IgD-negative memory B cell (primary cell): ENCODE measurements at regions not wholly inside any gene's neighbourhood (a gene's known extent, or its start where the extent isn't known, plus 50 kb on each side); places are given as distances from the start of the nearest gene placed in this dataset.
"Not testable (repeated sequence)": the region's sequence is repeated elsewhere in the genome, so short reads cannot be mapped to it uniquely, and the experiment has no call there.

Source experiments
- H3K27ac Mint-ChIP-seq, 3 donors: one replicate each; pipeline ENCODE4 v1.8.0; 2020 to 2022; ENCODE audit warnings: mild to moderate bottlenecking in 3 of 3, mixed read lengths in 3 of 3, moderate library complexity in 1 of 3
- H3K27me3 Mint-ChIP-seq: one replicate; pipeline ENCODE4 v1.8.0; 2021; ENCODE audit warnings: mixed read lengths
- H3K36me3 Mint-ChIP-seq: one replicate; pipeline ENCODE4 v1.8.0; 2020; ENCODE audit warnings: mild to moderate bottlenecking, mixed read lengths
- H3K4me1 Mint-ChIP-seq, 3 donors: one replicate each; pipeline ENCODE4 v1.8.0; 2020 to 2022; ENCODE audit warnings: mixed read lengths in 3 of 3, mild to moderate bottlenecking in 1 of 3
- H3K4me3 Mint-ChIP-seq, 4 donors: one replicate each; pipeline ENCODE4 v1.8.0; 2020 to 2022; ENCODE audit warnings: mild to moderate bottlenecking in 4 of 4, mixed read lengths in 4 of 4, moderate library complexity in 3 of 4
- H3K9me3 Mint-ChIP-seq, 3 donors: one replicate each; pipeline ENCODE4 v1.8.0; 2020 to 2021; ENCODE audit warnings: mixed read lengths in 3 of 3, mild to moderate bottlenecking in 1 of 3

DNA sequence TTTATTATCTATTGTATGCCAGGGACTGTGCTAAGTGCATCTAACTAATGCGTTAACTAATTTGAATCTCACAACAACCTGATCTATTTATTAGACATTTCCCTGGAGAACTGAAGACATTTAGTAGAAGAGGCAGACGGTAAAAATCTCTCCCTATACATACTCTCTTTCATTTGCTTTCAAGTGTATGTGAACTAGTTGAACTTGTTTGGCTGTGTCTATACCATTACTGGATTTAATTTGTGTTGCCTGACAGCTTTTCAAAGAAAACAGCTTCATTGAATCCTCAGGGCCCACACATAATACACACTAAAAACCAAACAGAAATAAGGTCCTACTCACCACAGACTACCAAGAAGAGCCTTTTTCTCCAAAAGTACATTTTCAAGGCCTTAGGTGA is 133.6 kb upstream of the NR3C1 start:
- H3K36me3 Mint-ChIP-seq, result no peaks in the 10 kb centered on the region
- no peaks in the 10 kb centered on the region for H3K4me1 Mint-ChIP-seq
- H3K4me3 Mint-ChIP-seq, result no peak overlapping the region
- H3K27me3 Mint-ChIP-seq, result no peaks in the 10 kb centered on the region
- peaks cover 2 to 4% (median 3%) of the 10 kb centered on the region in 3 donors for H3K9me3 Mint-ChIP-seq
- H3K27ac Mint-ChIP-seq, result no peak overlapping the region

DNA sequence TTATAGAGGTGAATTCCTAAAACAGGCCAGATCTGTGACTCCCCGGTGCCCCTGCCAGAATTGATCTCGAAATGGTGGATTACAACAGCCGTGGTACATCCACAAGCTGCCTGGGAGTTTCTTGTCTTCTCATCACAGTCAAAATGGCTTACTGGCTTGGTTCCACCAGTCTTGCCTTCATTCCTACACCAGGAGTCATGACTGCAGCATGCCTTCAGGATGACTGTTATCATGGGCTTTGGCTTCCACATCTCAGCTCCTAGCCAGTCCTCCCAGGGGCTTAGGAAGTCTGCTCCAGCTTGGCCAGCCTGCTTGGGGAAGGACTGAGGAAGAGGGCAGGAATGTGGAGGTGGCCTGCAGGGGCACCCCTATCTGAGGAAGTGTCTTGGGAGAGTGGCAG is 132.9 kb upstream of the NR3C1 start:
- Mint-ChIP-seq H3K4me3 (no peak overlapping the region), H3K4me1 (no peaks in the 10 kb centered on the region), H3K36me3 (no peaks in the 10 kb centered on the region), H3K27ac (no peak overlapping the region), H3K27me3 (no peaks in the 10 kb centered on the region), H3K9me3 (peaks cover 2 to 4% (median 3%) of the 10 kb centered on the region in 3 donors)

DNA sequence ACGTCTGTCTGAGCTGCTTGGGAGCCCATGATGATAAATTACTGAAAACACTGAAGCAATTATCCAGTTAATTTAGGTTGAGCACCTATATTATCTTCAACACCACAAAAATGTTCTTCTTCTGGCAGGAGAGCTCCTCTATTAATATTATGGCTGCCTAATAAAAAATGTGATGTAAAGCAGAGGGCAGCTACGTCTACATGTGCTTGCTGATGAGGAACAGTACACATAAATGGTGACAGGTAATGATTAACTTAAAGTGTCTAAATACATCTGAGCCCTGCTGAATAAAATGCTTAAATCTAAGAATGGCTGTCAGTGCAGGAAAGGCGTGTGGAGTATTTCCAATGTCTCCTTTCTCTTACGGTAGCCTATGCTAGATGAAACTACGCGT is 131.3 kb upstream of the NR3C1 start:
- Mint-ChIP-seq H3K27ac (no peak overlapping the region), H3K36me3 (no peaks in the 10 kb centered on the region), H3K9me3 (peaks cover 2 to 4% (median 3%) of the 10 kb centered on the region in 3 donors), H3K4me1 (no peaks in the 10 kb centered on the region), H3K27me3 (no peaks in the 10 kb centered on the region), H3K4me3 (no peak overlapping the region)

- H3K27me3 Mint-ChIP-seq, result no peaks in the 10 kb centered on the region
- H3K4me1 Mint-ChIP-seq, result no peaks in the 10 kb centered on the region
- no peak overlapping the region for H3K27ac Mint-ChIP-seq
- peaks cover 0 to 3% (median 2%) of the 10 kb centered on the region in 3 donors for H3K9me3 Mint-ChIP-seq
- H3K4me3 Mint-ChIP-seq, result no peak overlapping the region
- H3K36me3 Mint-ChIP-seq, result no peaks in the 10 kb centered on the region
Measured at GRCh38 chr5:143533978-143534760, 130.7 kb upstream of the NR3C1 start.

GRCh38 chr5:143533475-143533874 is 130.0 kb upstream of the NR3C1 start:
- H3K4me3 Mint-ChIP-seq, result no peak overlapping the region
- no peak overlapping the region for H3K27ac Mint-ChIP-seq

DNA sequence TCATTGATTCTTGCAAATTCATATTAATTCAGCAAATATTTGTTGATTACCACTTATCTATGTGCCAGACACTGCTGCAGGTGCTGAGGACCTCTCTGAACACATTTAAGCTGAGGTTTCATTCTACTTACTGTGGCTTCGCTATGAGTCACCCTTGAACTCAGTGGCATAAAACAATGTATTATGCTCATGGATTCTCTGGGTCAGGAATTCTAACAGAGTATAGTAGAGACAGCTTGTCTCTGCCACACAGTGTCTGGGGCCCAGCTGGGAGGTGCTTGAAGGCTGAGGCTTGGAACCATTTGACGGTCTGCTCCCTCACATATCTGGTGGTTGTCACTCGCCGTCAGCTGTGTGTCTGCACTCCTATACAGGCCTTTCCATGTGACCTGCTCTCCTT is 124.3 kb upstream of the NR3C1 start:
- no peaks in the 10 kb centered on the region for H3K4me1 Mint-ChIP-seq
- no peak overlapping the region for H3K4me3 Mint-ChIP-seq
- H3K9me3 Mint-ChIP-seq, result peaks cover 0 to 3% (median 0%) of the 10 kb centered on the region in 3 donors
- no peak overlapping the region for H3K27ac Mint-ChIP-seq
- H3K36me3 Mint-ChIP-seq, result no peaks in the 10 kb centered on the region
- H3K27me3 Mint-ChIP-seq, result no peaks in the 10 kb centered on the region

More at GRCh38 chr5:143533475-143533874, 130.0 kb upstream of the NR3C1 start:
- Mint-ChIP-seq H3K36me3 (no peaks in the 10 kb centered on the region), H3K27me3 (no peaks in the 10 kb centered on the region), H3K9me3 (peaks cover 0 to 3% (median 2%) of the 10 kb centered on the region in 3 donors), H3K4me1 (no peaks in the 10 kb centered on the region)

DNA sequence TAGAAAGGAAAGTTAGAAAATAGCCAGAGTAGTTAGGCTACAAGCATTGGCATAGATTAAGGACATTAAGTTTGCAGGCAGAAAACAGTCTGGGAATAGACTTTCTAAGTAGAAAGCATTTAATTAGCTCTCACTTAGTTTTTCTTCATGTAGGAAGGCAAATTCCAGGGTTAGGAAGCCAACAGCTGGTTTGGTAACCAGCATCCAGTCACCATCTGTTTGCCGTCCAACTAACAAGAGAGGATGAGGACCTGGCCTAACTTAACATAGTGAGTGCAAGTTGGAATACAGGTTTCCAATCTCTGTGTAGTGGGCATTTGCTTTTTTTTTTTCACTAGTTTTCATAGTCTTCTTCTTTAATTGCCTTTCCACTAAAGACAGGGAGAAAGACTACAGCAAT is 121.7 kb upstream of the NR3C1 start:
- H3K9me3 Mint-ChIP-seq, result no peaks in the 10 kb centered on the region
- no peaks in the 10 kb centered on the region for H3K4me1 Mint-ChIP-seq
- H3K27me3 Mint-ChIP-seq, result no peaks in the 10 kb centered on the region
- H3K36me3 Mint-ChIP-seq, result no peaks in the 10 kb centered on the region
- H3K4me3 Mint-ChIP-seq, result no peak overlapping the region
- H3K27ac Mint-ChIP-seq, result no peak overlapping the region

DNA sequence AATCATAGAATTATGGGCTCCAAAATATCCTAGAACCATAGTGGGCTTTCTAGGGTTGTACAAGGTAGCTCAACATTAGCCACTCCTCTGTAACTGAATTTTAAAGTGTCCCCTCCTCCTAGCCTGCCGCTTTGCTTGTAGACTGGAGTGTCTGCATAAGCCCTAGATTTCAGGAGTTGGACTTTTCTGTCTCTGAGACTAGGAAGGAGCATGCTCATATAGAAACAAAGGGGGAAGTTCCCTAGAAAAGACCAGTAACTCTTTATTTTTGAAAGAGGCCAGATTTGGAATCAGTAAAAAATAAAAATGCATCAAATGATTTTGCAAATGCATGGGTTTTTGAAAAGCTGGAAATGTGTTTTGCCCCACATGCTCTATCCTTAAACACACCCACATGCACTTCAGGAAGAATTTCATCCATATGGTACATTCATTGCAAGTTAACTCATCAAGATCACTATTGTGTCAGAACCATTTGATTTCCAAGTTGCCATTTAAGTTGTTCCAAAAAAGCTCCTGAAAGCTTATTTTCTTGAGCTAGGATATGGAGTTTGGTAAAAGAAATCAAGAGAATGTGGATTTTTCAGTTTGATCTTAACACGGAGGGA is 121.0 kb upstream of the NR3C1 start:
- H3K36me3 Mint-ChIP-seq, result no peaks in the 10 kb centered on the region
- H3K27ac Mint-ChIP-seq, result no peak overlapping the region
- no peaks in the 10 kb centered on the region for H3K4me1 Mint-ChIP-seq
- H3K9me3 Mint-ChIP-seq, result no peaks in the 10 kb centered on the region
- H3K27me3 Mint-ChIP-seq, result no peaks in the 10 kb centered on the region
- no peak overlapping the region for H3K4me3 Mint-ChIP-seq

DNA sequence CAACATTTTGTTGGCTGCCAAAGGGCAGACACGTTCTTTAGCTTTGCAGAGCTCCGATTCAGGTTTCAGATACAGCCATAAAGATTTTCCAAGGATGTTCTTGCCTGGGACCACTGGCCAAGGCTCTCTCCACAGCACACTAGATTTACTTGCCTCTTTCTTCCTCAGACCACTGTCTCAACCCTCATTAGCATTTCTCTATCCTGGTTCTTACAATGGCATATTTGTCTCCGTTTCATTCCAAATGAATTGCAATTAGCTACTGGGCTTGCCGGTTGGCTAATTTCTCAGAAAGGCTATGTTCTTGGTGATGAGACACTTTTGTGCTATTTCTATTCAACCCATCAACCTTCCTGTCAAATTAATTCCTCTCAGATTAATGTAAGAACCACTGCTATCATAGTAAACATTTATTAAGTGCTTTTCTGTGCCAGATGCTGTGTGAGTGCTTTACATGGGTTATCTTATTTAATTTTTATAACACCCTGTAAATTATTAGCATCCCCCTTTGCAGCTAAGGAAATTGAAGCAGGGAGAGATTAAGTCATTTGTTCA is 118.4 kb upstream of the NR3C1 start:
- no peak overlapping the region for H3K4me3 Mint-ChIP-seq
- H3K36me3 Mint-ChIP-seq, result no peaks in the 10 kb centered on the region
- no peaks in the 10 kb centered on the region for H3K27me3 Mint-ChIP-seq
- H3K4me1 Mint-ChIP-seq, result no peaks in the 10 kb centered on the region
- peaks cover 0 to 1% (median 0%) of the 10 kb centered on the region in 3 donors for H3K9me3 Mint-ChIP-seq
- H3K27ac Mint-ChIP-seq, result no peak overlapping the region

DNA sequence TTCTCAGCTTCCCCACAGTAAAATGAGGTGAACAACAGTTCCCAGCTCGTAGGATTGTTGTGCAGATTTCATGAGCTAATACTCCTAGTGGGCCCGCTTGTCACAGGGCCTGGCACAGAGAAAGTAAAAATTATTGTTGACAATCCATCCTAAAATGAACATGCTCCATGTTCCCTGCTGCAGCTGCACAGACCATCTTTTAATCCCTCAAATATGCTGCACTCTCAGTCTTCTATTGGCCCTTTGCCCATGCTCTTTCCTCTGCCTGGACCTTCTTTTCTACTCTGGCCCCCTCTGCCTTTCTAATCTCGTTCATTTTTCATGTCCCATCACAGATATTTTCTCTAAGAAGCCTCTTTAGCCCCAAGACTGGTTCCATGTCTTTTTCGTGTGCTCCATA is 117.7 kb upstream of the NR3C1 start:
- no peak overlapping the region for H3K4me3 Mint-ChIP-seq
- H3K27ac Mint-ChIP-seq, result no peak overlapping the region
- H3K9me3 Mint-ChIP-seq, result peaks cover 0 to 1% (median 0%) of the 10 kb centered on the region in 3 donors
- no peaks in the 10 kb centered on the region for H3K4me1 Mint-ChIP-seq
- H3K27me3 Mint-ChIP-seq, result no peaks in the 10 kb centered on the region
- no peaks in the 10 kb centered on the region for H3K36me3 Mint-ChIP-seq

DNA sequence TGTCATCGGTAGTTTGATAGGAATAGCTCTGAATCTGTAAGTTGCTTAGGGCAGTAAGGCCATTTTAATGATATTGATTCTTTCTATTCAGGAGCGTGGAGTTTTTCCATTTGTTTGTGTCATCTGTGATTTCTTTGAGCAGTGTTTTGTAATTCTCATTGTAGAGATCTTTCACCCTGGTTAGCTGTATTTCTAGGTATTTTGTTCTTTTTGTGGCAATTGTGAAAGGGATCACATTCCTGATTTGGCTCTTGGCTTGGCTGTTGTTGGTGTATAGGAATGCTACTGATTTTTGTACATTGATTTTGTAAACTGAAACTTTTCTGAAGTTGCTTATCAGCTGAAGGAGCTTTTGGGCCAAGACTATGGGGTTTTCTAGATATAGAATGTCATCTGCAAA is 115.7 kb upstream of the NR3C1 start:
- not testable (repeated sequence) for H3K4me1 Mint-ChIP-seq, H3K4me3 Mint-ChIP-seq, H3K27ac Mint-ChIP-seq, H3K9me3 Mint-ChIP-seq, H3K27me3 Mint-ChIP-seq, H3K36me3 Mint-ChIP-seq

DNA sequence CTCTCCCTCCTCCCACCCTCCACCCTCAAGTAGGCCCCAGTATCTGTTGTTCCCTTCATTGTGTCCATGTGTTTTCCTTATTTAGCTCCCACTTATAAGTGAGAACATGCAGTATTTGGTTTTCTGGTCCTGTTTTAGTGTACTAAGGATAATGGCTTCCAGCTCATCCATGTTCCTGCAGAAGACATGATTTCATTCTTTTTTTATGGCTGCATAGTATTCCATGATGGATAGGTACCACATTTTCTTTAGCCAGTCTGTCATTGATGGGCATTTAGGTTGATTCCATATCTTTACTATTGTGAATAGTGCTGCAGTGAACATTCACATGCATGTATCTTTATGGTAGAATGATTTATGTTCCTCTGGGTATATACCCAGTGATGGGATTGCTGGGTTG is 114.3 kb upstream of the NR3C1 start:
- not testable (repeated sequence) for H3K4me1 Mint-ChIP-seq, H3K27me3 Mint-ChIP-seq, H3K36me3 Mint-ChIP-seq, H3K4me3 Mint-ChIP-seq, H3K9me3 Mint-ChIP-seq, H3K27ac Mint-ChIP-seq

DNA sequence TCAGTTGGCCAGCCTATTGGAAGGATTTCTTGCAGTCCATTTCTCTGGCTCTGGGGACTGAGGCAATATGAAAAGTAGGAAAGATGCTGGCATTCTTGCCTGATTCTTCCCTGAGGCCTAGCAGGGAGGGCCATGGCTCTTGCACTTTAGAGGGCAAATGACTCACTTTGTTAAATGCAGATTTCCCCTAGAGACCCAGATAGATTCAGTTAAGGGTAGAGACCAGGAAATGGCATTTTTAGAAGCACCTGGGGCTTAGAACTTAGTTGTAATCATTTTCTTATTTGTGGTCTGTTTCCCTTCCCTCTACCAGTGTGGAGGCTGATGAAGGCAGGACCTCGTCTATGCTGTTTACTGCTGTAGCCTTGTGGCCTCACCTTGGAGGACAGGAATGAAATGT is 112.8 kb upstream of the NR3C1 start:
- Mint-ChIP-seq H3K9me3 (peaks cover 0 to 1% (median 0%) of the 10 kb centered on the region in 3 donors), H3K4me3 (no peak overlapping the region), H3K27me3 (no peaks in the 10 kb centered on the region), H3K36me3 (peaks cover 2% of the 10 kb centered on the region), H3K4me1 (no peaks in the 10 kb centered on the region), H3K27ac (peak overlapping the region in 1 of 3 donors; percentile 36)

DNA sequence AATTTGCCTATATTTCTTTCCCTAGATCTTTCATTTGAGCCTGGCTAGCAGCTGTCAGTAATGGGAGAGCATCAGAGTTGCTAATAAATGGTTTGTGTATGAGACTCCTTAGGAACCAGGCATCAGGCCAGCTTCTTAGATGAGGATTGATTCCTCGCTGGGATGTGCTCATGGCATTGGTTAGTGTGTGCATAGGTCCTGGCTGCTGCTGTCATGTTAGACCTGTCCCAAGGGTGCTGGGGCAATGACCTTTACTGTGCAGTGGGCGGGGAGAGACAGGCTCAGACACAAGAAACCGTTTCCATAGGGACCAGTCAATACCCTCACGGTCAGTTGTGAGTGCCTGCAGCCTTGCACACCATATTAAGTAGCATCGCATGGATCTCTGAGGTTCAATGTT is 112.3 kb upstream of the NR3C1 start:
- peaks cover 2% of the 10 kb centered on the region for H3K36me3 Mint-ChIP-seq
- H3K27me3 Mint-ChIP-seq, result no peaks in the 10 kb centered on the region
- no peak overlapping the region for H3K4me3 Mint-ChIP-seq
- peak overlapping the region in 1 of 3 donors; percentile 36 for H3K27ac Mint-ChIP-seq
- no peaks in the 10 kb centered on the region for H3K4me1 Mint-ChIP-seq
- H3K9me3 Mint-ChIP-seq, result peaks cover 0 to 1% (median 0%) of the 10 kb centered on the region in 3 donors

GRCh38 chr5:143514616-143515335 is 111.3 kb upstream of the NR3C1 start:
- peaks cover 2% of the 10 kb centered on the region for H3K36me3 Mint-ChIP-seq
- H3K27me3 Mint-ChIP-seq, result no peaks in the 10 kb centered on the region
- H3K27ac Mint-ChIP-seq, result no peak overlapping the region
- no peak overlapping the region for H3K4me3 Mint-ChIP-seq
- no peaks in the 10 kb centered on the region for H3K4me1 Mint-ChIP-seq
- H3K9me3 Mint-ChIP-seq, result peaks cover 0 to 1% (median 0%) of the 10 kb centered on the region in 3 donors
